Small intestine (tissue), 7 donors: ENCODE measurements at regions not wholly inside any gene's neighbourhood (a gene's known extent, or its start where the extent isn't known, plus 50 kb on each side); places are given as distances from the start of the nearest gene placed in this dataset.

ENCODE experiments used
- DNase-seq, 2 donors: peaks; one replicate each; pipeline versions ENCODE4 v3.0.0 to v3.0.0-alpha.2; 2013
- FAIRE-seq: peaks from 2 replicates; lab custom pipeline; 2012; peaks lifted over from hg19 to GRCh38; lab: Jason Lieb, UNC
- H3K27ac ChIP-seq, 3 donors: one replicate each; pipeline ENCODE4 v1.5.1; 2013; ENCODE audit warnings: low read length in 2 of 3, mild to moderate bottlenecking in 2 of 3, control low read depth in 1 of 3, inconsistent platforms in 1 of 3, low read depth in 1 of 3, moderate library complexity in 1 of 3
- H3K27me3 ChIP-seq, 3 donors: one replicate each; pipeline ENCODE4 v1.6.1; 2013; ENCODE audit warnings: low read length in 3 of 3, inconsistent platforms in 1 of 3; ENCODE audit not compliant: control insufficient read depth in 3 of 3, insufficient read depth in 3 of 3
- H3K36me3 ChIP-seq, 3 donors: one replicate each; pipeline ENCODE4 v1.6.1; 2013; ENCODE audit warnings: low read length in 3 of 3, inconsistent platforms in 1 of 3, low read depth in 1 of 3, mild to moderate bottlenecking in 1 of 3, moderate library complexity in 1 of 3; ENCODE audit not compliant: control insufficient read depth in 3 of 3, insufficient read depth in 2 of 3
- H3K4me1 ChIP-seq, 3 donors: one replicate each; pipeline ENCODE4 v1.6.1; 2013; ENCODE audit warnings: low read length in 2 of 3, inconsistent platforms in 1 of 3, low read depth in 1 of 3, mild to moderate bottlenecking in 1 of 3, moderate library complexity in 1 of 3; ENCODE audit not compliant: control insufficient read depth in 3 of 3, insufficient read depth in 2 of 3
- H3K4me3 ChIP-seq, 3 donors: one replicate each; pipeline ENCODE4 v1.5.1; 2013; ENCODE audit warnings: low read length in 3 of 3, control low read depth in 1 of 3, inconsistent platforms in 1 of 3, low read depth in 1 of 3, mild to moderate bottlenecking in 1 of 3, moderate library complexity in 1 of 3
- H3K9me3 ChIP-seq, 2 donors: one replicate each; pipeline ENCODE4 v1.6.1; 2013; ENCODE audit warnings: low read depth in 1 of 2, low read length in 1 of 2; ENCODE audit not compliant: control insufficient read depth in 2 of 2, insufficient read depth in 1 of 2
- WGBS, 3 donors: extraction: QIAGEN DNeasy Blood & Tissue Kit; methylation state at CpG; one replicate each; pipeline ENCODE4 v1.1.7; 2013; 5-methylcytosine and 5-hydroxymethylcytosine counted together
- donor health status: healthy with polysubstance abuse.
- donor health status: control.
- donor health status: control.
- donor health status: Bipolar disorder and iron deficiency.
- donor health status: healthy.

GRCh38 chr1:80363689-80364475 is 1357.4 kb upstream of the ADGRL4 start:
- Histone ChIP-seq H3K4me3 (no peak overlapping the region), H3K9me3 (no peaks in the 10 kb centered on the region), H3K36me3 (no peaks in the 10 kb centered on the region), H3K4me1 (no peaks in the 10 kb centered on the region), H3K27me3 (no peaks in the 10 kb centered on the region), H3K27ac (no peak overlapping the region)
- FAIRE-seq = no peak
- 90 to 94% (median 91%) methylated on average over 5 of the region's 5 CpGs for WGBS, 3 donors
- no peak for DNase-seq

- no peak overlapping the region for H3K27ac ChIP-seq
Measured at GRCh38 chr1:80359666-80360065, 1353.1 kb upstream of the ADGRL4 start.

GRCh38 chr1:80349218-80349617 is 1342.7 kb upstream of the ADGRL4 start:
- no peaks in the 10 kb centered on the region for H3K36me3 ChIP-seq
- WGBS, 3 donors = 88 to 92% (median 92%) methylated on average over 9 of the region's 9 CpGs
- no peaks in the 10 kb centered on the region for H3K27me3 ChIP-seq
- no peak for FAIRE-seq
- H3K4me3 ChIP-seq = no peak overlapping the region
- no peaks in the 10 kb centered on the region for H3K4me1 ChIP-seq
- no peak for DNase-seq
- no peaks in the 10 kb centered on the region for H3K9me3 ChIP-seq
- H3K27ac ChIP-seq = no peak overlapping the region

More at GRCh38 chr1:80359666-80360065, 1353.1 kb upstream of the ADGRL4 start:
- Histone ChIP-seq H3K27me3 (no peaks in the 10 kb centered on the region), H3K36me3 (no peaks in the 10 kb centered on the region), H3K9me3 (no peaks in the 10 kb centered on the region), H3K4me1 (no peaks in the 10 kb centered on the region), H3K4me3 (no peak overlapping the region)
- DNase-seq (no peak), FAIRE-seq (no peak)
- 66 to 91% (median 87%) methylated on average over 2 of the region's 2 CpGs for WGBS, 3 donors

- 71 to 89% (median 83%) methylated on average over 3 of the region's 3 CpGs for WGBS, 3 donors
- peaks cover 0 to 3% of the 10 kb centered on the region in 2 donors for H3K9me3 ChIP-seq
- no peaks in the 10 kb centered on the region for H3K27me3 ChIP-seq
- FAIRE-seq (no peak), DNase-seq (no peak)
- H3K27ac ChIP-seq = no peak overlapping the region
- H3K4me3 ChIP-seq = no peak overlapping the region
- H3K36me3 ChIP-seq = no peaks in the 10 kb centered on the region
- H3K4me1 ChIP-seq = no peaks in the 10 kb centered on the region
Measured at GRCh38 chr1:80341021-80341420, 1334.5 kb upstream of the ADGRL4 start.

GRCh38 chr1:80318108-80318507 is 1311.6 kb upstream of the ADGRL4 start:
- no peak overlapping the region for H3K4me3 ChIP-seq
- FAIRE-seq = no peak

GRCh38 chr1:80310703-80311245 is 1304.2 kb upstream of the ADGRL4 start:
- Histone ChIP-seq H3K4me1 (no peaks in the 10 kb centered on the region), H3K9me3 (no peaks in the 10 kb centered on the region), H3K4me3 (no peak overlapping the region), H3K36me3 (no peaks in the 10 kb centered on the region), H3K27me3 (no peaks in the 10 kb centered on the region), H3K27ac (no peak overlapping the region)
- FAIRE-seq (no peak), DNase-seq (no peak)
- WGBS, 3 donors = 64 to 71% (median 67%) methylated on average over 4 of the region's 4 CpGs

More at GRCh38 chr1:80318108-80318507, 1311.6 kb upstream of the ADGRL4 start:
- no peak for DNase-seq
- H3K9me3 ChIP-seq = no peaks in the 10 kb centered on the region
- WGBS, 3 donors = 67 to 81% (median 76%) methylated on average over 5 of the region's 5 CpGs
- no peaks in the 10 kb centered on the region for H3K36me3 ChIP-seq
- H3K27ac ChIP-seq = no peak overlapping the region
- H3K27me3 ChIP-seq = no peaks in the 10 kb centered on the region
- H3K4me1 ChIP-seq = no peaks in the 10 kb centered on the region

- 75 to 85% (median 82%) methylated on average over 2 of the region's 2 CpGs for WGBS, 3 donors
- FAIRE-seq = no peak
- no peak overlapping the region for H3K4me3 ChIP-seq
Measured at GRCh38 chr1:80305466-80305865, 1298.9 kb upstream of the ADGRL4 start.

GRCh38 chr1:80293818-80294217 is 1287.3 kb upstream of the ADGRL4 start:
- no peaks in the 10 kb centered on the region for H3K27me3 ChIP-seq
- no peak for DNase-seq
- H3K4me1 ChIP-seq = no peaks in the 10 kb centered on the region
- no peak overlapping the region for H3K4me3 ChIP-seq
- no peaks in the 10 kb centered on the region for H3K36me3 ChIP-seq
- no peak overlapping the region for H3K27ac ChIP-seq
- FAIRE-seq = no peak
- 42 to 47% (median 46%) methylated on average over 3 of the region's 3 CpGs for WGBS, 3 donors
- no peaks in the 10 kb centered on the region for H3K9me3 ChIP-seq

More at GRCh38 chr1:80305466-80305865, 1298.9 kb upstream of the ADGRL4 start:
- no peaks in the 10 kb centered on the region for H3K36me3 ChIP-seq
- H3K9me3 ChIP-seq = no peaks in the 10 kb centered on the region
- no peak for DNase-seq
- no peaks in the 10 kb centered on the region for H3K4me1 ChIP-seq
- no peak overlapping the region for H3K27ac ChIP-seq
- no peaks in the 10 kb centered on the region for H3K27me3 ChIP-seq
